ENCODE measurements at regions not wholly inside any gene's neighbourhood (a gene's known extent, or its start where the extent isn't known, plus 50 kb on each side); places are given as distances from the start of the nearest gene placed in this dataset.
"Not testable (repeated sequence)": the region's sequence is repeated elsewhere in the genome, so short reads cannot be mapped to it uniquely, and the experiment has no call there.

- TF ChIP-seq, protein P1, sequence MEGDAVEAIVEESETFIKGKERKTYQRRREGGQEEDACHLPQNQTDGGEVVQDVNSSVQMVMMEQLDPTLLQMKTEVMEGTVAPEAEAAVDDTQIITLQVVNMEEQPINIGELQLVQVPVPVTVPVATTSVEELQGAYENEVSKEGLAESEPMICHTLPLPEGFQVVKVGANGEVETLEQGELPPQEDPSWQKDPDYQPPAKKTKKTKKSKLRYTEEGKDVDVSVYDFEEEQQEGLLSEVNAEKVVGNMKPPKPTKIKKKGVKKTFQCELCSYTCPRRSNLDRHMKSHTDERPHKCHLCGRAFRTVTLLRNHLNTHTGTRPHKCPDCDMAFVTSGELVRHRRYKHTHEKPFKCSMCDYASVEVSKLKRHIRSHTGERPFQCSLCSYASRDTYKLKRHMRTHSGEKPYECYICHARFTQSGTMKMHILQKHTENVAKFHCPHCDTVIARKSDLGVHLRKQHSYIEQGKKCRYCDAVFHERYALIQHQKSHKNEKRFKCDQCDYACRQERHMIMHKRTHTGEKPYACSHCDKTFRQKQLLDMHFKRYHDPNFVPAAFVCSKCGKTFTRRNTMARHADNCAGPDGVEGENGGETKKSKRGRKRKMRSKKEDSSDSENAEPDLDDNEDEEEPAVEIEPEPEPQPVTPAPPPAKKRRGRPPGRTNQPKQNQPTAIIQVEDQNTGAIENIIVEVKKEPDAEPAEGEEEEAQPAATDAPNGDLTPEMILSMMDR (conservative IDR thresholded peaks at IDR 0.05): not testable (repeated sequence)
- TF ChIP-seq ZFX (IDR thresholded peaks at IDR 0.05): not testable (repeated sequence)
These were observed 333.7 kb downstream of the BCL2L11 start for GRCh38 chr2:111454404-111454803.
